Caki2 (cell line): ENCODE measurements at regions not wholly inside any gene's neighbourhood (a gene's known extent, or its start where the extent isn't known, plus 50 kb on each side); places are given as distances from the start of the nearest gene placed in this dataset.
A peak's percentile ranks its signal among the peaks of the same experiment; 100 is the strongest.
"Not testable (repeated sequence)": the region's sequence is repeated elsewhere in the genome, so short reads cannot be mapped to it uniquely, and the experiment has no call there.

ENCODE experiments used
- DNase-seq: peaks from one replicate; pipeline ENCODE4 v3.0.0-alpha.2; 2015; ENCODE audit warnings: low read depth
- in situ Hi-C: cut with HindIII; loops from 2 replicates; pipeline ENCODE4 v1.10.0; 2016; ENCODE audit warnings: low sequenced_read_pairs, low pct_unique_long_range_greater_than_20kb, mixed read lengths

DNA sequence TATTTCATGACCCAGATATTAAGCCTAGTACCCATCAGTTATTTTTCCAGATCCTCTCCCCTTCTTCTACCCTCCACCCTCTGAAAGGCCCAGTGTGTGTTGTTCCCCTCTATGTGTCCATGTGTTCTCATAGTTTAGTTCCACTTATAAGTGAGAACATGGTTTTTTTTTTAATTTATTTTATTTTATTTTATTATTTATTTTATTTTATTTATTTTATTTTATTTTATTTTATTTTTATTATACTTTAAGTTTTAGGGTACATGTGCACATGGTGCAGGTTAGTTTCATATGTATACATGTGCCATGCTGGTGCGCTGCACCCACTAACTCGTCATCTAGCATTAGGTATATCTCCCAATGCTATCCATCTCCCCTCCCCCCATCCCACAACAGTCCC lies 639.2 kb upstream of the KCND2 start:
- DNase-seq, in situ Hi-C loops: not testable (repeated sequence)

DNA sequence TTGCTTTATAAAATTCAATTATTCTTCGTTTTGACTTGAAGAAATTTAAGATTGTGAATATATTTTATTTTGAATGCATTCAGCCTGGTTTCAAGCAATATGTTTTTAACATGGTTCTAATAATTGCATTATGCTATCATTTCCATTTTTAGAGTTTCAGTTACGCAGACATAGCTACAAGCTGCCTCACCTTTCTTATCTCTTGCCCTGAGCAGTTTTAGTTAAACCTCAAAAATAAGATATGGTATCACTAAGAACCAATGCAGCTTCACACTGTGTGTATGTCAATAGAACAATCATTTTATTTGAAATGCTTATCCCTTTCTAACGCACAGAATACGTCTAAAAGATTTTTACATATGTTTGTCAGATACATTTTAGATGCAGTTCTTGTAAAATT lies 632.6 kb upstream of the KCND2 start:
- in situ Hi-C loops, result no loop called here
- no peak for DNase-seq

DNA sequence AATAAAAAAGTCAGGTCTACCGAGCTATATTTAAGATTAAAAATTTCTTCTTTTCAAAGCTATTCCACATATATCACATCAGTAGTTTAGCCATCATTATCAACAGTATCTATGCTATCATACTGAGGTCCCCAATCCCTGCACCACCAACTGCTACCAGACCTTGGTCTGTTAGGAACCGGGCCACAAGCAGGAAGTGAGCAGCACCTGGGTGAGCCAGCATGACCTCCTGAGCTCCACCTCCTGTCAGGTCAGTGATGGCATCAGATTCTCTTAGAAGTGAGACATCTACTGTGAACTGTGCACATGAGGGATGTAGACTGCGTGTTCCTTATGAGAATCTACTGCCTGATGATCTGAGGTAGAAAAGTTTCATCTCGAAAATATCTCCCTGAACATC lies 632.1 kb upstream of the KCND2 start:
- in situ Hi-C loops, result no loop called here
- no peak for DNase-seq

DNA sequence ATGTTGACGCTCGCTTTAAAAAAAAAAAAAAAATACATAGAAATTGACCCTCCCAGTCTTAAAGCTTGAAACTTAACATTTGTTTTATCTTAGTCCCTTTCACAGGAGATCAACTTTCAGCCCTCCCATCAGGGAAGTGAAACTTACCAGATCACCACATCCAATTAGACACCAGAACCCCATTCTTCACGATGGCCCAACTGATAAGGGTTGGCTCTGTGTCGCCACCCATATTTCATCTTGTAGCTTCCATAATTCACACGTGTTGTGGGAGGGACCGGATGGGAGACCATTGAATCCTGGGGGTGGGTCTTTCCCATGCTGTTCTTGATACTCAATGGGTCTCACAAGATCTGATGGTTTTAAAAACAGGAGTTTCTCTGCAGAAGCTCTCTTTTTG lies 629.4 kb upstream of the KCND2 start:
- no peak for DNase-seq
- in situ Hi-C loops, result no loop called here

DNA sequence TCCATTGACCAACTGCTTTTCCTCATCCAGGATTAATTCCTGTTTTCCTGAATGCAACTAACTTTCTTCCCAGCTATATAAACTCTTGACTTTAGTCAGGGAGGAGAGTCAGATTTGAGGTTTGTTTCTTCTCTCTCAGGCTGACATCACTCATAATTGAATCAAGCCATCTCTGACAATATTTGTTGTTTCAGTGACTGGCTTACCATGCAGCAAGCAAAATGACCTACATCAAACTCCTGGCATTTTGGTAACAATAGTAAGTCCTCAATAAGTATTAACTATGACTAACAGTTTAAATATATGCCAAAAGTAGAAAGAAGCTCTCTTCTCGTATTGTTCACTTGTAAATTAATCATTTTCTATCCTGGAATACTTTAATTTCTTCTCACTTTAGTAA lies 625.7 kb upstream of the KCND2 start:
- no peak for DNase-seq
- in situ Hi-C loops, result no loop called here

DNA sequence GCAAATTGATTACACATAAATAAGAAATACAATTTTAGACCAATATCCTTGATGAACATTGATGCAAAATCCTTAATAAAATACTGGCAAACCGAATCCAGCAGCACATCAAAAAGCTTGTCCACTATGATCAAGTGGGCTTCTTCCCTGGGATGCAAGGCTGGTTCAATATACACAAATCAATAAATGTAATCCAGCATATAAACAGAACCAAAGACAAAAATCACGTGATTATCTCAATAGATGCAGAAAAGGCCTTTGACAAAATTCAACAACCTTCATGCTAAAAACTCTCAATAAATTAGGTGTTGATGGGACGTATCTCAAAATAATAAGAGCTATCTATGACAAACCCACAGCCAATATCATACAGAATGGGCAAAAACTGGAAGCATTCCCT lies 624.2 kb upstream of the KCND2 start:
- in situ Hi-C loops, DNase-seq: not testable (repeated sequence)

DNA sequence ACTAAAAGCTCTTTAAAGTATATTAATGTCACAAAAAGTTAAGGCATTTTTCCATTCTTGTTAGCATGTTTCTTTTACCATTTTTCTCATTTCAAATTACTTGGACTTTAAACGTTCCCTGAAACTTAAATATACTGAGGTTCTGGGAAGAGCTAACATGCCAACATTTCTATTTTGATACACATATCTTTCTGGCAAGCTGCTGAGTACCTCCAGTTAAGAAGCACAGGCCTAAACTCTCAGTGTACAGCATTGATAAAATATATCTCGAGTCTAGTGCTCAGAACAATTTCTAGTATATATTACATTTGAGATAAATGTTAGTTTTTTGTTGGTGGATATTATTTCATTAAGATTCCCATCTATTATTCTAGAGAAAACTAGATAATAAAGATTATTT lies 612.9 kb upstream of the KCND2 start:
- no peak for DNase-seq
- in situ Hi-C loops, result no loop called here

DNA sequence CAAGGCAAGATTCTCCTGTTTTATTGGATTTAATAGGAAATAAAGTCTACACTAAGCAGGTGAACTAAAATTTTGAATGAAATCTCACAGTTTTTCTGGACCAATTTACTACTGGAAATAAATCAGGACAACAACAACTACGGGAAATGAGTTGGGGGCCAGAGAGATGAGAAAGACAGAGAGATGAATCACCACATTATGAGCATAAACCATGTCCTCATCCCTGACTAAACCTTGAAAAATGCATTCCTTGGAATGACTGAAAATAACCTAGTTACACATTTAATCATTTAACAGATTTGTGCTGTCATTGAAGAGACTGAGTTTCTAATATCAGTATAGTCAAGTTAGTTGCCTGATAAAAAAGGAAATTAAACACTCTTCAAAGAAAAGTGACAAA lies 608.4 kb upstream of the KCND2 start:
- peak; percentile 47 for DNase-seq

DNA sequence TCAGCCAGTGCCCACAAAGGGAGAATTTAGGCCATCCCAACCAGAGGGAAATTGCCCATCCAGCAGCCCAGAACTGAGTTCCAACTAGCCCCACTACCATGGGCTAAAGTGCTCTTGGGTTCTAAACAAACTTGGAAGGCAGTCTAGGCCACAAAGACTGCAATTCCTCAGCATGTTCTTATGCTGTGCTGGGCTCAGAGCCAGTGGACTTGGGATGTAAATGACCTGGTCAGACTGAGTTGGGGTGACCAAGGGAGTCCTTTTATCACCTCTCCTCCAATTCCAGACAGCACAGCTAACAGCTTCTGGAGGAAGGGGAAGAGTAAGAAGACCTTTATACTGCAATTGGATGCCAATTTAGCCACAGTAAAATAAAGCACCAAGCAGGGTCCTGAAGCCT lies 607.2 kb upstream of the KCND2 start:
- in situ Hi-C loops, result no loop called here
- no peak for DNase-seq

More for the DNA sequence above, 608.4 kb upstream of the KCND2 start:
- in situ Hi-C loops, result no loop called here

DNA sequence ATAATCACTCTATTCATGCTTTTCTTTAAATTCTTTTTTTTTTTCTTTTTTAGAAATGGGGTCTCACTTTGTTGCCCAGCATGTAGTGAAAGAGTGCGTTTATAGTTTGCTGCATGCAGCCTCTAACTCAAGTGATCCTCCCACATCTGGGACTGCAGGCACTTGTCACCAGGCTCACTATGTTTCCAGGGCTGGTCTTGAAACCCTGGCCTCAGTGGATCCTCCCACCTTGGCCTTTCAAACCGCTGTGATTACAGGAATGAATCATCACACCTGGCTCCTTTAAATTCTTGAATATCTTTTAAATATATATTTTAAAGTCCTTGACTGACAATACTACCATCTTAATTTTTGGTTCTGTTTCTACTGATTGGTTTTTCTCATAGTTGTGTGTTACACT lies 591.6 kb upstream of the KCND2 start:
- in situ Hi-C loops, result no loop called here
- DNase-seq, result no peak

DNA sequence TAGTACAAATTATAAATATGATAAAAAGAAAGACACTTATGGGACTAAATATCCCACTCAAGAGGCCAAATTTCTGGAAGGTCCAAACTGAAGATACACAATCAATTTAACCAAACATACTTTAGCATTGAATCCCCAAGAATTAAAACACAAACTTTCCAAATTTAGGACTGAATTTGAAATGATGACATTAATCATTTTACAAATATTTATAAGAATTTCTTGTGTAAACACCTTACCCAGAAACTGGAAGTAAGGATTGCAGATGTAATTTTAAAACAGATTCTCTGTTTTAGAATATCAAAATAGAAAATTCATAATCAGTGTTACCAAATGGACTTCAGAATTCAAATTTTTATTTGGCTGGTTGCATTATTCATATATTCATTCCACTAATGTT lies 588.2 kb upstream of the KCND2 start:
- in situ Hi-C loops, result no loop called here
- no peak for DNase-seq

DNA sequence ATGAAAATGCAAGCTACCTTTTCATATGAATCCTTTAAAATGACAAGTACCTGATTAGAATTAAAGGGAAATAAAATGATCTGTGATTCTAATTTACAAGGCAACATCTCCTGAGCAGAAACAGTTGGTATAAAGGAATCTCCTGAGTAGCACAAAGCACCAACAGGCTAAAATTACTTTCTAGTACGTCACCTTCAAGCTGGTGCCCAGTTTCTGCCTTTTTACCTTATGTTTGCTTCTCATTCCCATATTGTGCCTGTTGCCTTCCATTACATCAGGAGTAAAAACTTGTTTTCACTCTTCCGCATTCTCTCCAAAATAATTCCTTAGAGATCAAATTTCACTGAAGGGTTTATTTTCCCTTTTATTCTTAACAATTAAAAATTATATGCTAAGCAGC lies 587.1 kb upstream of the KCND2 start:
- in situ Hi-C loops, result no loop called here
- DNase-seq, result no peak

DNA sequence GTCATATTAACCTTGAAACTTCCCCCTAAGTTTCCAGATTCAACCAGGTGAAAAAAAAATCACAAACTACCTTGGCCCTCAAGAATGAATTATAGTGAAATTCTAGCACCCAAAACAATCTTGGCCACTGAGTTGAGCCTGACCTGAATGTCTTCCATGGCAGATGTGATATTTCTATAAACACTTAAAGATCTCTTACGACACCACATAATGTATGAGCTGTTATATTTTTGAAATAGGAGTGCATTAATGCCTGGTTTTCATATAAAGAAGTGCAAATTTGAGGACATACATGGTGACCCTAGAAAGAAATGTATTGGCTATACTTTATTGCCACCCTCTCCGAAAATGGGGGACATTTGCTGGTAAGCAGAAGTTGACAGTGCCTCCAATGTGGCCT lies 584.1 kb upstream of the KCND2 start:
- no peak for DNase-seq
- in situ Hi-C loops, result no loop called here

DNA sequence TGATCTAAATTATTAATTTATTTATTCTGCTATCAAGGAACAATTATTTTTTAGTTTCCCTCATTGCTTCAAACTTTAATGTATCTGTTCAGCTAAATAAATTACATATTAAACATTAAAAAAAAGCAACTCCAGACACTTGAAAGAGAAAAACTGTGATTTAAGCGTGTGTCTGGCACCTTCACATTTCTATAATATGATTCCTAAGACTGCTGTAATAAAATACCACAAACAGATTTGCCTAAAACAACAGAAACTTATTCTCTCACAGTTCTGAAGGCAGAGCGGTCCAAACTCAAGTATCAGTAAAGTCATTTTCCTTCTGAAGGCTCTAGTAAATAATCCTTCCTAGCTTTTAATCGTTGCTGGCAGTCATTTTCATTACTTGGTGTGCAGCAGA lies 580.4 kb upstream of the KCND2 start:
- no peak for DNase-seq
- in situ Hi-C loops, result no loop called here

DNA sequence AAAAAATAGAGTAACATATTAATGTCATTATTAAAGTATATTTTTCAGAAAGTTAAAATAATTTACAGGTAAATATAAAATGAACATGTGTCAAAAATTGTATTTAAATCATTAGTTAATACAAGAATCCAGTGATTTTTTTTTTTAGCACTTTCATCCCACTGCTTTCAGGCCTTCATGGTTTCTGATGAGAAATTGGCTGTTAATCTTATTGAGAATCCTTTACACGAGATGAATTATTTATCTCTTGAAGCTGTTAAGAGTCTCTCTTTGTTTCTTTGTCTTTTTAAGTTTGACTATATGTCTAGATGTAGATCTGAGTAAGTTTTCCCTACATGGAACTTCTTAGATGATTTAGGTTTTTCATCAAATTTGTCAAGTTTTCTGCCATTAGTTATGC lies 578.5 kb upstream of the KCND2 start:
- in situ Hi-C loops, result no loop called here
- no peak for DNase-seq

DNA sequence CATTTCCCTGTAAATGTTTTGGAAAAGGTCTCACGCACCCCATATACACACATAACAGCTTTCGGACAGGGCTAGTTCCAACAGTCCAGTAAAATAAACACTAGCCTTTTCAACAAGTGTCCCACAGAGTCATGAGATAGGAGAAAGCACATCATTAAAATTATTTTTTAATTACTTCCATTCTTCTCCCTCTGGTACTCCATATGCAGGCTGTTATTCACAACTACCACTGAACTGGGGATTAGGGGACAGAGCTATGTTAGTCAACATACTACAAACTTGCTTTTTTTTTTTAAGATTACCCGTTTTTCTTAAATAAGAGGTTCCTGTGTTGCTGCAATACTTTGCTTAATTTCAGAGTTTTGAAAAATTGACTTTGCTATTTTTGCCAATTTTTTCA lies 576.6 kb upstream of the KCND2 start:
- DNase-seq, result no peak
- in situ Hi-C loops, result no loop called here

DNA sequence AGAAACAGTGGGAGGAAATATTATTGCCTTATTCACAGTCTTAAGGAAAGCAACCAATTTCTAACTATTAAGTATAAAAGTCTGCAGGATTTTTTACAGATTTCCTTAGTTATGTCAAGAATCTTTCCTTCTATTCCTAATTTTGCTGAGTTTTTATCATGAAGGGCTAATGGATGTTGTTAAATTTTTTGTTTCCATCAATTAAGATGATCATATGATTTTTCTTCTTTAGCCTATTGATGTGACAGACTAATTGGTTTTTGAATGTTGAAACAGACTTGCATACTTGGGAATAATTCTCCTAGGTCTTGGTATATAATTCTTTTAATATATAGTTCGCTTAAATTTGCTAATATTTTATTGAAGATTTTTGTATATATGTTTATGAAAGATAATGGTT lies 569.1 kb upstream of the KCND2 start:
- DNase-seq, result no peak
- in situ Hi-C loops, result no loop called here

DNA sequence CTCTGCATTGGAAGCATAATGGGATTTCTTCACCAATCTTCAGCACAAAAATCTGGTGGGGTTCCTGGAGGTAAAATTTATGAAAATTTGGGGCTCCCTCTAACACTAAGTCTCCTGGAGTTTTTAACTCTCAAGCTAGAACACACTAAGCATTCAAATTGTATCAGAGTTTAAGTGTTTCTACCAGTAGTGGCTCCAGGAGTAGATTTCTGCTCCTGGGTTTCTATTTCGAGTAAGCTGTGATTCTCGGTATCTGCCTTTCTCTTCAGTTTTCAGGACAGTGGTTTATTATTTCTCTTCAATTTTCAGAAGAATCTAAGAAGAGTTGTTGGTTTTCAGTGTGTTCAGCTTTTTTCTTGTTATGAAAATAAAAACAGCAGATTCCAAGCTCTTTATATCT lies 566.4 kb upstream of the KCND2 start:
- in situ Hi-C loops, result no loop called here
- DNase-seq, result no peak

DNA sequence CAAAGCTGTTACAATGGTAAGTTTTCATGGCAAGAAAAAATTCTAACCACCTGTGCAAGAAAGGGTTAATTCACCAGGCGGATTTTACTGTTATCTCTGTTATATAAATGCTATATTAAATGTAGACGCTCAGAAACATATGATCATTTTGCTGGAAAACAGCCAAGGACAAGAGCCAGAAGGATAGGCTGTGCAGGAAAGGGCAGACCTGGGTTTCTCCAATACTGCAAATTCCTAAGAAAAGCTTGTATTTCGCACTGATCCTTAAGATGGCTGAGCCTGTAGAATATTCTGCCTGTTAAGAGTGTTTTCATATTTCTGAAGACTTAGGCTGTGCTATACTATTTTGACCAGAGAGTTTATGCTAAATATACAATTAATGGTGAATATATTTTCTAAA lies 564.1 kb upstream of the KCND2 start:
- DNase-seq, result no peak
- in situ Hi-C loops, result no loop called here

DNA sequence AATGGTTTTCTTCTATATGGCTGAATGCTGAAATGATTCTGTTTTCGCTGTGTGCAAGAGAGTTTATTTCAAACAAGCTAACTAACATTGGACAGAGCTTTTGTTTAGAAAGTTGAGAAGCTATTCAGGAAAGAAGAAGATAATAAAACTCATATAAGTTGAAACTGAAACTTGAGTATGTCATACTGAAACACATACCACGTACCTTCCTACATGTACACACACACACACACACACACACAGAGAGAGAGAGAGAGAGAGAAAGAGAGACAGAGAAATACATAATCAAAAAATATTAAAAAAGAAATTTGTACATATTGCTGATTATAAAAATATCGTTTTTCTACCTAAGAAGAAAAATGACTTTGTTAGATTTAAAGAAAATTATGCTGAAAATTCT lies 561.9 kb upstream of the KCND2 start:
- in situ Hi-C loops, result no loop called here
- DNase-seq, result no peak

DNA sequence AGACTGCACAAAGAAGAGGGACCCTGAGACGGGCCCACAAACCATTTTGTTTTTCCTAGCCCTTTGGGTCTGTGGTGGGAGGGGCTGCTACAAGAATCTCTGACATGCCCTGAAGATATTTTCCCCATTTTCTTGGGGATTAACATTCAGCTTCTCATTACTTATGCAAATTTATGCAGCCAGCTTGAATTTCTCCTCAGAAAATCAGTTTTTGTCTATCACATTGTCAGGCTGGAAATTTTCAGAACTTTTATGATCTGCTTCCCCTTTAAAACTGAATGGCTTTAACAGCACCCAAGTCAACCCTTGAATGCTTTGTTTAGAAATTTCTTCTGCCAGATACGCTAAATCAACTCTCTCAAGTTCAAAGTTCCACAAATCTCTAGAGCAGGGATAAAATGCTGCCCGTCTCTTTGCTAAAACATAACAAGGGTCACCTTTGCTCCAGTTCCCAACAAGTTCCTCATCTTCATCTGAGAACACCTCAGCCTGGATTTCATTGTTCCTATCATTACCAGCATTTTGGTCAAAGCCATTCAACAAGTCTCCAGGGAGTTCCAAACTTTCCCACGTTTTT lies 560.0 kb upstream of the KCND2 start:
- in situ Hi-C loops, result no loop called here
- DNase-seq, result no peak
